ENCODE measurements at regions not wholly inside any gene's neighbourhood (a gene's known extent, or its start where the extent isn't known, plus 50 kb on each side); places are given as distances from the start of the nearest gene placed in this dataset.

DNA sequence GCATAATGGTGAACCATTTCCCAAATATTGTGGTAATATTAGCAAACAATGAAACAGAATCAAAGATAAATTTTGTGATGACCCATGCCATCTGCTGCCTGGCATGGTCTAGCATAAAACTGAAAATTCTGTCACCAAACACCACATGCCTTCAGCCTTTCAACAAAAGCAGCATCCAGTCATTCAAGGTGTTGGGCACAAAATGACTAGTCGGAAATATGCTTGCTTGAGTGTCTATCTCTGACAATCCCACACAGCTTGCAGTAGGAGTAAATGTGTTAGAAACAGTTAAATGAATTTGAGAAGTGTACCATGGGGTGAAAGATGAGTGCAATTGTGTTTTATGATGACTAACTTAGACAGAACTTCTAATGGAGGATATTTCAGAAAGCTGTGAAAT lies 61.7 kb upstream of the CDIN1 start:
- no peak for DNase-seq (ENCODE audit: low read depth)
- no peak overlapping the region for H3K4me3 ChIP-seq (ENCODE audit: low read depth, low read length)
- TF ChIP-seq, protein P1, sequence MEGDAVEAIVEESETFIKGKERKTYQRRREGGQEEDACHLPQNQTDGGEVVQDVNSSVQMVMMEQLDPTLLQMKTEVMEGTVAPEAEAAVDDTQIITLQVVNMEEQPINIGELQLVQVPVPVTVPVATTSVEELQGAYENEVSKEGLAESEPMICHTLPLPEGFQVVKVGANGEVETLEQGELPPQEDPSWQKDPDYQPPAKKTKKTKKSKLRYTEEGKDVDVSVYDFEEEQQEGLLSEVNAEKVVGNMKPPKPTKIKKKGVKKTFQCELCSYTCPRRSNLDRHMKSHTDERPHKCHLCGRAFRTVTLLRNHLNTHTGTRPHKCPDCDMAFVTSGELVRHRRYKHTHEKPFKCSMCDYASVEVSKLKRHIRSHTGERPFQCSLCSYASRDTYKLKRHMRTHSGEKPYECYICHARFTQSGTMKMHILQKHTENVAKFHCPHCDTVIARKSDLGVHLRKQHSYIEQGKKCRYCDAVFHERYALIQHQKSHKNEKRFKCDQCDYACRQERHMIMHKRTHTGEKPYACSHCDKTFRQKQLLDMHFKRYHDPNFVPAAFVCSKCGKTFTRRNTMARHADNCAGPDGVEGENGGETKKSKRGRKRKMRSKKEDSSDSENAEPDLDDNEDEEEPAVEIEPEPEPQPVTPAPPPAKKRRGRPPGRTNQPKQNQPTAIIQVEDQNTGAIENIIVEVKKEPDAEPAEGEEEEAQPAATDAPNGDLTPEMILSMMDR (IDR thresholded peaks at IDR 0.05; ENCODE audit: low read depth, low read length, missing control alignments) = no peak

DNA sequence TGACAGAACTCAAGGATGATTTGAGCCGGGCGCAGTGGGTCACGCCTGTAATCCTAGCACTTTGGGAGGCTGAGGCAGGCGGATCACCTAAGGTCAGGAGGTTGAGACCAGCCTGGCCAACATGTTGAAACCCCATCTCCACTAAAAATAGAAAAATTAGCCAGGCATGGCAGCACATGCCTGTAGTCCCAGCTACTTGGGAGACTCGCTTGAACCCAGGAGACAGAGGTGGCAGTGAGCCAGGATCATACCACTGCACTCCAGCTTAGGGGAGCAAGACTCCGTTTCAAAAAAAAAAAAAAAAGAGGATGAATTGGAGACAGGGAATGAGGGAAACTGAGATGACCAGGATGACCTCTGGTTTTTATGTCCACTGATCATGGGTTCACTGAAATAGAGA lies 60.4 kb upstream of the CDIN1 start:
- TF ChIP-seq, protein P1 (IDR thresholded peaks at IDR 0.05; ENCODE audit: low read depth, low read length, missing control alignments) = no peak
- H3K4me3 ChIP-seq (ENCODE audit: low read depth, low read length) = no peak overlapping the region
- no peak for DNase-seq (ENCODE audit: low read depth)

DNA sequence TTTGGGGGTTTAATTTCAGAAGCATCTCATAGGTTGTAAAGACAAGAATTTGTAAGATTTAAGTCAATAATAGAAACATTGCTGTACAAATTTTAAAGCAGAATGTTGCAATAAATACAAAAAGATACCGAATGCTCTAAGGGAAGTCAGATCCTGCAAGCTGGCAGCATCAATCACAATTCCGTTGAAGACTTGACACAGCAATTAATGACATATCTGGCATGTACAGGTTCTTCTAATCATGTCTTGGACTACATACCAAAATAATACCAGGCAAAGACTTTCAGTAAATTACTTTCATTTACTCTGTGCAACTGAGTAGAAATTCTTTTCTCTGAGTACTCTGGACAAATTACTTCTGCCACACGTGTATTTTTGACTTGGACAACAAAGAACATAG lies 54.0 kb upstream of the CDIN1 start:
- TF ChIP-seq, protein P1 (IDR thresholded peaks at IDR 0.05; ENCODE audit: low read depth, low read length, missing control alignments) = no peak
- H3K4me3 ChIP-seq (ENCODE audit: low read depth, low read length) = no peak overlapping the region
- DNase-seq (ENCODE audit: low read depth) = no peak

DNA sequence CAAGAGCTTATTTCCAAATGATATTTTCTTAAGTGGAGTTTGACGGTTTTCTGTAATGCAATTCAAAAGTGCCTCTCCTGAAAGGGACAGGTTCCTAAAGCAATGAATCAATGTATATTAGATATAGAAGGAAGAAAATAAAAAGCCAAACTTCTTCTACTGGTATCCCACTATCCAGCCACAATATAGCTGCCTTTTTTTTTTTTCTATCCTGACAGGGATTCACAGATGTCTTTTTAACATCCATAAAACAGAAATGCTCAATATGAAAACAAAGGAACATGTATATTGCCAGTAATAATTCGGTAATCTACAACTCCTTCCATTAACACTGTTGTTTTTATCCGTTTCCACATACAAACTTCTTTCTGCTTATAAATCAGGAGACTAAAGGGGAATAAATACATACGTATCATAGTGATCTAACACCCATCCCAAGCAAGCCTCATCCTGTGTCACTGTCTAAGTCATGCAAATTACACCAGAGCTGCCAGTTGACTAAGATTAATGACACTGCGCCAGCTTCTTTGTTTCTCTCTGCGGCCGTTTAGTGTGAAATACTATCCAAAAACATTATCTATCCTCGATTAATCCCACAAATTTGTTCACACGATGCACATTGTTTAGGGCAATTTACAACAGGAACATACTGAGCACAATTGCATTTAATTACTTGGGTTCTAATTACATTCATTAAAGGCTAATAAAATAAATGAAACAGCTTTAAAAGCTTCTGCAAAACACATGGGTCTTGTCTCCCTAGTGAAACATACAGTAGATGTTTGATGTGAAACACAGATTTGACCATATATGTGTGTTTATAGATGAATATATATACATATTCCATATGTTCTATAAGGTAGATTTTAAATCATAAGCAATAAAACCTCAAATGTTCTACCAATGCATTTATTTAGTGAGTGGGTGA lies 51.9 kb upstream of the CDIN1 start:
- no peak for DNase-seq (ENCODE audit: low read depth)
- TF ChIP-seq, protein P1 (IDR thresholded peaks at IDR 0.05; ENCODE audit: low read depth, low read length, missing control alignments) = no peak

DNA sequence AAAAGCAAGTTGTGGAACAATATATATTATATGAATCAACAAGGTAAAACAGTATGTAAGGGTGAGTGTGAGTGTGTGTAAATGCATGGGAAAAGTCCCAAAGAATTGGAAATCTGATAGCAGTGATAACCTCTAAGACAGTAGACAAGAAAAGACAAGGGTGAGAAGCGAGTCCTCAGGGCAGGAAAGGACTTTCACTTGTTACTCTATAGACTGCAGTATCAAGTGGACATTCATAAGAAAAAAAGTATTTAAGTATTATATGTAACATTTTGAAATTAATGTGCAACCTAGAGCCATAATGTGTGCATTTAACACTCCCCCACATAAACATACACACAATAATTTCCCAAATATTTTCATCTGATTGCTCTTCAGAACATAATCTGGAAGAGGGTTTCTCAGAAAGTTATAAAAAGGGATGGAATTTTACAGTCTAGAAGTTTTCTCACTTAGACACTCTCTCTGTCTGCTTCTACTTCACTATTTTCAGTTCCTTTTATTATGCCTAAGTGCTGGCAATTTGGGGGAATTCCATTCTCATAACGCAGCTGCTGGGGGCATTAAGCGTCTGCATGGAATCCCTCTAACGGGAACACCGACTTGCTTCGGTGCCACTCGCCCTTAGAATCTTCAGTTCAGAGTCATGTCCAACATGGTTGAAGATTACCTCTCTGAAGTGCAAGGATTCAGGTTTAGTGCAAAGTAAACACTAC lies 50.0 kb upstream of the CDIN1 start:
- no peak overlapping the region for H3K4me3 ChIP-seq (ENCODE audit: low read depth, low read length)
- peak; percentile 5 for DNase-seq (ENCODE audit: low read depth)
- TF ChIP-seq, protein P1 (IDR thresholded peaks at IDR 0.05; ENCODE audit: low read depth, low read length, missing control alignments) = no peak

More for the DNA sequence above, 51.9 kb upstream of the CDIN1 start:
- no peak overlapping the region for H3K4me3 ChIP-seq (ENCODE audit: low read depth, low read length)
